Right lobe of liver (tissue), 4 donors: ENCODE measurements at regions not wholly inside any gene's neighbourhood (a gene's known extent, or its start where the extent isn't known, plus 50 kb on each side); places are given as distances from the start of the nearest gene placed in this dataset.

ENCODE experiments used
- CTCF ChIP-seq, 4 donors: fragments of 200-600 bp in 3 of 4; fragments of 450-650 bp in 1 of 4; IDR thresholded peaks; one replicate each; pipeline versions ENCODE4 v1.5.1 to v1.8.0; 2016 to 2022; ENCODE audit warnings: antibody characterized with exemption in 4 of 4, mild to moderate bottlenecking in 2 of 4
- POLR2A ChIP-seq: fragments of 450-650 bp; IDR thresholded peaks from one replicate; pipeline ENCODE4 v1.6.1; 2017; ENCODE audit warnings: antibody characterized with exemption, mild to moderate bottlenecking
- donor health status: DM: no; HTN: no; CAD: no.
- donor health status: DM: no; HTN: no; CAD: no.
- donor health status: DM: no; HTN: yes; CAD: no.

- TF ChIP-seq CTCF (IDR thresholded peaks at IDR 0.05) (peak; percentile 44 to 83 (median 73)), POLR2A (no peak)
Measured at GRCh38 chr9:1939926-1940368, 75.2 kb upstream of the SMARCA2 start.
